Lower leg skin (tissue), 3 donors: ENCODE measurements at regions not wholly inside any gene's neighbourhood (a gene's known extent, or its start where the extent isn't known, plus 50 kb on each side); places are given as distances from the start of the nearest gene placed in this dataset.

ENCODE experiments used
- POLR2A ChIP-seq, 2 donors: fragments of 450-650 bp; IDR thresholded peaks; one replicate each; pipeline ENCODE4 v1.6.1; 2016 to 2017; ENCODE audit warnings: antibody characterized with exemption in 2 of 2, mild to moderate bottlenecking in 1 of 2, moderate library complexity in 1 of 2
- TF ChIP-seq, protein P1 (sequence below), 3 donors: fragments of 450-650 bp; IDR thresholded peaks; one replicate each; pipeline ENCODE4 v1.5.1; 2016; ENCODE audit warnings: antibody characterized with exemption in 3 of 3, mild to moderate bottlenecking in 3 of 3, moderate library complexity in 2 of 3

DNA sequence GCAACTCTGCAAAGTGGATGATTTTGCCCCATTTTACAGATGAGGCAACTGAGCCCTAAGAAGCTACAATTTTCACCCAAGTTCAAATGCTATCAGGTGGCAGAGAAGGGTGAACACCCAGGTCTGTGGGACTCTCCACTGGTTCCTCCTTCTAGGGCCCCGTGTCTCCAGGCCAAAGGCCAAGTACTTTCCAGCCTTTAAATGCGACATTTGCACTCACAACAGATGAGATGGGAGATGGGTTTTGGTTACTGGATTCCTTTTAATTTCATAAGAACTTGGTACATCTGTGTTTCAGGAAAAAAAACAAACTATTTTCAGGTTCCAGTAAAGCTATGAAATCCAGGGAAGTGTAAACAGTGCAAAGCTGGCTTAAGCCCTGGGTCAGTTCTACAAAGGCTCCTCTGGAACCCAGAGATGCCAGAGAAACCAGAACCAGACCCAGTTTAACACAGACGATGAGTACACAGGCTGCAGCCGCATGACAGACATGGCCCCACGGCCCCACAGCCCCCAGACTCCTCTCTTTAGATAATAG, 361.7 kb downstream of the ANAPC1 start:
- TF ChIP-seq, protein P1, sequence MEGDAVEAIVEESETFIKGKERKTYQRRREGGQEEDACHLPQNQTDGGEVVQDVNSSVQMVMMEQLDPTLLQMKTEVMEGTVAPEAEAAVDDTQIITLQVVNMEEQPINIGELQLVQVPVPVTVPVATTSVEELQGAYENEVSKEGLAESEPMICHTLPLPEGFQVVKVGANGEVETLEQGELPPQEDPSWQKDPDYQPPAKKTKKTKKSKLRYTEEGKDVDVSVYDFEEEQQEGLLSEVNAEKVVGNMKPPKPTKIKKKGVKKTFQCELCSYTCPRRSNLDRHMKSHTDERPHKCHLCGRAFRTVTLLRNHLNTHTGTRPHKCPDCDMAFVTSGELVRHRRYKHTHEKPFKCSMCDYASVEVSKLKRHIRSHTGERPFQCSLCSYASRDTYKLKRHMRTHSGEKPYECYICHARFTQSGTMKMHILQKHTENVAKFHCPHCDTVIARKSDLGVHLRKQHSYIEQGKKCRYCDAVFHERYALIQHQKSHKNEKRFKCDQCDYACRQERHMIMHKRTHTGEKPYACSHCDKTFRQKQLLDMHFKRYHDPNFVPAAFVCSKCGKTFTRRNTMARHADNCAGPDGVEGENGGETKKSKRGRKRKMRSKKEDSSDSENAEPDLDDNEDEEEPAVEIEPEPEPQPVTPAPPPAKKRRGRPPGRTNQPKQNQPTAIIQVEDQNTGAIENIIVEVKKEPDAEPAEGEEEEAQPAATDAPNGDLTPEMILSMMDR (IDR thresholded peaks at IDR 0.05), result no peak
- TF ChIP-seq POLR2A (IDR thresholded peaks at IDR 0.05), result no peak
